IMR-90 (cell line): ENCODE measurements at regions not wholly inside any gene's neighbourhood (a gene's known extent, or its start where the extent isn't known, plus 50 kb on each side); places are given as distances from the start of the nearest gene placed in this dataset.

Experiments
- ATAC-seq: fragments of 200-7000 bp; cut with Tn5 transposase; 2 replicates; pipeline ENCODE4 v1.9.1; 2020; ENCODE audit warnings: low read depth, mild to moderate bottlenecking, moderate library complexity
- BruUV-seq: library from RNA; stranded (reverse); fragments of 400-500 nt; replicated peaks from 2 replicates; lab custom pipeline; 2021; lab: Mats Ljungman, UMichigan
- CTCF ChIA-PET: fragments of 300-600 bp; formaldehyde crosslinking; extraction: SDS; loops from one replicate; lab custom pipeline; 2021; ENCODE audit warnings: antibody characterized with exemption; lab: Yijun Ruan, JAX
- POLR2A ChIA-PET: fragments of 300-600 bp; sonication (Branson Sonifier 250); formaldehyde crosslinking; loops from one replicate; lab custom pipeline; 2022; ENCODE audit warnings: antibody characterized with exemption; ENCODE audit not compliant: unreplicated experiment; lab: Charles Lee
- DNase-seq: peaks from one replicate; pipeline ENCODE4 v3.0.0; 2013
- H2AFZ ChIP-seq: replicated peaks from 2 replicates; pipeline ENCODE3; 2013; ENCODE audit warnings: low read length, mild to moderate bottlenecking; ENCODE audit not compliant: poor library complexity
- H2AK5ac ChIP-seq: 2 replicates; pipeline ENCODE4 v1.6.1; 2013; ENCODE audit warnings: low read depth, low read length, inconsistent platforms
- H2AK9ac ChIP-seq: replicated peaks from 2 replicates; pipeline ENCODE3; 2013; ENCODE audit warnings: mild to moderate bottlenecking, low read depth, low read length, moderate library complexity; ENCODE audit not compliant: poor library complexity
- H2BK120ac ChIP-seq: 2 replicates; pipeline ENCODE4 v1.6.1; 2013; ENCODE audit warnings: low read depth, low read length, inconsistent platforms
- H2BK15ac ChIP-seq: 3 replicates; pipeline ENCODE4 v1.6.1; 2013; ENCODE audit warnings: low read depth, low read length, inconsistent platforms
- H2BK20ac ChIP-seq: 2 replicates; pipeline ENCODE4 v1.6.1; 2013; ENCODE audit warnings: low read depth, mild to moderate bottlenecking, inconsistent platforms, low read length, moderate library complexity
- H2BK5ac ChIP-seq: 2 replicates; pipeline ENCODE4 v1.6.1; 2013; ENCODE audit warnings: mild to moderate bottlenecking, low read depth, low read length, inconsistent platforms; ENCODE audit not compliant: poor library complexity, severe bottlenecking
- H3K14ac ChIP-seq: replicated peaks from 2 replicates; pipeline ENCODE4 v1.6.1; 2013; ENCODE audit warnings: low read depth, low read length, inconsistent platforms
- H3K18ac ChIP-seq: 2 replicates; pipeline ENCODE4 v1.6.1; 2013; ENCODE audit warnings: low read depth, low read length, control low read depth
- H3K23ac ChIP-seq: 2 replicates; pipeline ENCODE4 v1.6.1; 2013; ENCODE audit warnings: low read depth, low read length, inconsistent platforms
- H3K27ac ChIP-seq: 2 replicates; pipeline ENCODE4 v1.5.1; 2013; ENCODE audit warnings: mild to moderate bottlenecking, control low read depth, low read length; ENCODE audit not compliant: insufficient read depth
- H3K27me3 ChIP-seq: 2 replicates; pipeline ENCODE4 v1.6.1; 2013; ENCODE audit warnings: low read length; ENCODE audit not compliant: control insufficient read depth, insufficient read depth
- H3K36me3 ChIP-seq: 2 replicates; pipeline ENCODE4 v1.6.1; 2013; ENCODE audit warnings: low read length, mixed read lengths; ENCODE audit not compliant: control insufficient read depth, insufficient read depth
- H3K4ac ChIP-seq: 2 replicates; pipeline ENCODE4 v1.6.1; 2013; ENCODE audit warnings: low read depth, low read length, inconsistent platforms
- H3K4me1 ChIP-seq: 2 replicates; pipeline ENCODE4 v1.6.1; 2013; ENCODE audit warnings: low read length, mixed read lengths; ENCODE audit not compliant: control insufficient read depth, insufficient read depth
- H3K4me2 ChIP-seq: 2 replicates; pipeline ENCODE4 v1.6.1; 2013; ENCODE audit warnings: low read depth, mild to moderate bottlenecking, control low read depth, low read length, moderate library complexity
- H3K4me3 ChIP-seq: 2 replicates; pipeline ENCODE4 v1.5.1; 2013; ENCODE audit warnings: low read depth, mild to moderate bottlenecking, control low read depth, low read length, moderate library complexity; ENCODE audit not compliant: insufficient read depth
- H3K56ac ChIP-seq: 2 replicates; pipeline ENCODE4 v1.6.1; 2013; ENCODE audit warnings: low read length, inconsistent platforms; ENCODE audit not compliant: insufficient read depth; ENCODE audit errors: extremely low read depth
- H3K79me1 ChIP-seq, 2 experiments: 2 replicates each; pipeline ENCODE4 v1.6.1; 2013; ENCODE audit warnings: low read length in 2 of 2, inconsistent platforms in 1 of 2, low read depth in 1 of 2
- H3K9ac ChIP-seq: 2 replicates; pipeline ENCODE4 v1.6.1; 2013; ENCODE audit warnings: low read depth, low read length, control low read depth
- H3K9me1 ChIP-seq: 2 replicates; pipeline ENCODE4 v1.6.1; 2013; ENCODE audit warnings: low read length, inconsistent platforms; ENCODE audit not compliant: insufficient read depth
- H3K9me3 ChIP-seq: 2 replicates; pipeline ENCODE4 v1.6.1; 2013; ENCODE audit warnings: low read length; ENCODE audit not compliant: control insufficient read depth, insufficient read depth
- H4K20me1 ChIP-seq: 2 replicates; pipeline ENCODE4 v1.6.1; 2013; ENCODE audit warnings: low read length, inconsistent platforms; ENCODE audit not compliant: insufficient read depth
- H4K5ac ChIP-seq: 2 replicates; pipeline ENCODE4 v1.6.1; 2013; ENCODE audit warnings: mild to moderate bottlenecking, low read depth, low read length, control low read depth
- H4K8ac ChIP-seq, 2 experiments: 2 replicates each; pipeline ENCODE4 v1.6.1; 2013; ENCODE audit warnings: low read depth in 2 of 2, low read length in 2 of 2, control low read depth in 1 of 2, inconsistent platforms in 1 of 2
- H4K91ac ChIP-seq: 2 replicates; pipeline ENCODE4 v1.6.1; 2013; ENCODE audit warnings: low read depth, low read length, inconsistent platforms; ENCODE audit not compliant: insufficient read depth
- BHLHE40 ChIP-seq: fragments of 150-350 bp; IDR thresholded peaks from 2 replicates; pipeline ENCODE4 v1.6.1; 2016; ENCODE audit warnings: mild to moderate bottlenecking, low read depth, low read length
- CEBPB ChIP-seq: IDR thresholded peaks from 2 replicates; pipeline ENCODE4 v1.6.1; 2012; ENCODE audit warnings: low read depth, low read length, improper control_type of control experiment
- CHD1 ChIP-seq: IDR thresholded peaks from 2 replicates; pipeline ENCODE4 v1.6.1; 2012; ENCODE audit warnings: low read depth, low read length, improper control_type of control experiment
- CTCF ChIP-seq: conservative IDR thresholded peaks from 2 replicates; pipeline ENCODE4 v1.5.1; 2012; ENCODE audit warnings: mild to moderate bottlenecking, low read depth, low read length, improper control_type of control experiment
- ELK1 ChIP-seq: fragments of 150-350 bp; IDR thresholded peaks from 2 replicates; pipeline ENCODE4 v1.6.1; 2016; ENCODE audit warnings: low read depth, mild to moderate bottlenecking, low read length, moderate library complexity, borderline replicate concordance
- FOS ChIP-seq: fragments of 150-350 bp; IDR thresholded peaks from 2 replicates; pipeline ENCODE4 v1.6.1; 2016; ENCODE audit warnings: low read depth, low read length
- MAFK ChIP-seq: IDR thresholded peaks from 2 replicates; pipeline ENCODE4 v1.6.1; 2012; ENCODE audit warnings: low read depth, low read length, improper control_type of control experiment
- MAZ ChIP-seq: IDR thresholded peaks from 2 replicates; pipeline ENCODE4 v1.6.1; 2012; ENCODE audit warnings: low read depth, mild to moderate bottlenecking, low read length, improper control_type of control experiment, moderate library complexity, borderline replicate concordance
- MXI1 ChIP-seq: IDR thresholded peaks from 2 replicates; pipeline ENCODE4 v1.6.1; 2012; ENCODE audit warnings: low read depth, mild to moderate bottlenecking, low read length, moderate library complexity, borderline replicate concordance
- NFE2L2 ChIP-seq: fragments of 150-350 bp; IDR thresholded peaks from 2 replicates; pipeline ENCODE4 v1.6.1; 2016; ENCODE audit warnings: low read depth, mild to moderate bottlenecking, low read length
- RAD21 ChIP-seq: IDR thresholded peaks from 2 replicates; pipeline ENCODE4 v1.6.1; 2012; ENCODE audit warnings: low read length, improper control_type of control experiment
- RCOR1 ChIP-seq: IDR thresholded peaks from 2 replicates; pipeline ENCODE4 v1.6.1; 2012; ENCODE audit warnings: mild to moderate bottlenecking, low read length, improper control_type of control experiment; ENCODE audit not compliant: insufficient replicate concordance
- RFX5 ChIP-seq: IDR thresholded peaks from 2 replicates; pipeline ENCODE4 v1.8.0; 2012; ENCODE audit warnings: low read depth, mild to moderate bottlenecking, low read length, moderate library complexity
- SMC3 ChIP-seq: fragments of 150-350 bp; IDR thresholded peaks from 2 replicates; pipeline ENCODE4 v1.6.1; 2016; ENCODE audit warnings: low read depth, mild to moderate bottlenecking, antibody characterized with exemption, low read length, moderate library complexity
- USF2 ChIP-seq: fragments of 150-350 bp; IDR thresholded peaks from 2 replicates; pipeline ENCODE4 v1.6.1; 2017; ENCODE audit warnings: mild to moderate bottlenecking, antibody characterized with exemption, low read length, low read depth
- WGBS, 2 experiments: methylation state at CpG; one replicate each; pipeline versions ENCODE4 v1.1.5 to v1.1.7; 2013; ENCODE audit warnings: missing lambda C conversion rate in 2 of 2; ENCODE audit not compliant: insufficient read length in 1 of 2; ENCODE audit errors: extremely low coverage in 2 of 2; 5-methylcytosine and 5-hydroxymethylcytosine counted together
- dilution Hi-C: fragments of 300-500 bp; cut with HindIII; formaldehyde crosslinking; loops from one replicate; pipeline ENCODE4 v1.14.3; 2018; ENCODE audit warnings: low sequenced_read_pairs; ENCODE audit not compliant: unreplicated experiment
- in situ Hi-C: fragments of 300-500 bp; cut with MboI; formaldehyde crosslinking; loops from 3 replicates; pipeline ENCODE4 v1.14.3; 2019; ENCODE audit warnings: low sequenced_read_pairs, inconsistent platforms, mixed read lengths
- intact Hi-C: fragments of 100-400 bp; cut with micrococcal nuclease; formaldehyde crosslinking; loops from 2 replicates; pipeline ENCODE4 v1.10.0; 2022

- in situ Hi-C loops (no loop called here), intact Hi-C loops (no loop called here), dilution Hi-C loops (no loop called here)
- H4K5ac ChIP-seq = no peak overlapping the region
- H3K27ac ChIP-seq = no peak overlapping the region
- no peak overlapping the region for H3K23ac ChIP-seq
- ChIA-PET POLR2A (no interaction called here), CTCF (no interaction called here)
- H2BK20ac ChIP-seq = no peak overlapping the region
- no peak overlapping the region for H3K4me2 ChIP-seq
- H3K36me3 ChIP-seq = no peaks in the 10 kb centered on the region
- H4K20me1 ChIP-seq = no peaks in the 10 kb centered on the region
- no peak overlapping the region for H4K91ac ChIP-seq
- H3K4me3 ChIP-seq = no peak overlapping the region
- H3K56ac ChIP-seq = no peak overlapping the region
- H2AK9ac ChIP-seq = no peak overlapping the region
- H3K9ac ChIP-seq = no peak overlapping the region
- no peak overlapping the region for H4K8ac ChIP-seq
- H3K79me1 ChIP-seq = no peaks in the 10 kb centered on the region
- no peaks in the 10 kb centered on the region for H3K9me3 ChIP-seq
- peak; percentile 2 for DNase-seq
- no CpG with 5 or more reads among the region's 1 CpG for WGBS, 2 experiments
- H3K27me3 ChIP-seq = no peaks in the 10 kb centered on the region
- no peak overlapping the region for H2BK120ac ChIP-seq
- H3K18ac ChIP-seq = no peak overlapping the region
- no peak overlapping the region for H3K14ac ChIP-seq
- no peak overlapping the region for H2BK15ac ChIP-seq
- no TSS peak for BruUV-seq
- ATAC-seq = no peak
- TF ChIP-seq USF2 (no peak), CHD1 (no peak), RCOR1 (no peak), SMC3 (no peak), ELK1 (no peak), RFX5 (no peak), FOS (no peak), BHLHE40 (no peak), CEBPB (no peak), CTCF (no peak), MAFK (no peak), MAZ (no peak), MXI1 (no peak), RAD21 (no peak), NFE2L2 (no peak)
- no peak overlapping the region for H2AFZ ChIP-seq
- no peak overlapping the region for H3K4ac ChIP-seq
- no peak overlapping the region for H2AK5ac ChIP-seq
- H2BK5ac ChIP-seq = no peak overlapping the region
- no peaks in the 10 kb centered on the region for H3K4me1 ChIP-seq
- H3K9me1 ChIP-seq = no peaks in the 10 kb centered on the region
These were observed 121.7 kb downstream of the C7orf25 start for GRCh38 chr7:42790196-42790595.
